Trophoblast cell (in vitro differentiated cells and primary cell): ENCODE measurements at regions not wholly inside any gene's neighbourhood (a gene's known extent, or its start where the extent isn't known, plus 50 kb on each side); places are given as distances from the start of the nearest gene placed in this dataset.

ENCODE experiments used
- DNase-seq, 2 donors: peaks; one replicate each; pipeline ENCODE4 v3.0.0-alpha.2; 2016
- H2AFZ ChIP-seq: 2 replicates; pipeline ENCODE4 v1.6.1; 2013; ENCODE audit warnings: low read length, moderate library complexity, mild to moderate bottlenecking; ENCODE audit not compliant: insufficient read depth, poor library complexity
- H2AK5ac ChIP-seq: 2 replicates; pipeline ENCODE4 v1.6.1; 2013; ENCODE audit warnings: mild to moderate bottlenecking, low read length
- H2BK120ac ChIP-seq: 2 replicates; pipeline ENCODE4 v1.6.1; 2013; ENCODE audit warnings: low read length, mild to moderate bottlenecking, moderate library complexity; ENCODE audit not compliant: insufficient read depth, poor library complexity
- H2BK12ac ChIP-seq: 2 replicates; pipeline ENCODE4 v1.6.1; 2013; ENCODE audit warnings: mild to moderate bottlenecking, low read length, moderate library complexity
- H2BK5ac ChIP-seq: 2 replicates; pipeline ENCODE4 v1.6.1; 2013; ENCODE audit warnings: low read length, low read depth, moderate library complexity, mild to moderate bottlenecking; ENCODE audit not compliant: poor library complexity
- H3K14ac ChIP-seq: 2 replicates; pipeline ENCODE4 v1.6.1; 2013; ENCODE audit warnings: mild to moderate bottlenecking, low read length
- H3K18ac ChIP-seq: 2 replicates; pipeline ENCODE4 v1.6.1; 2013; ENCODE audit warnings: mild to moderate bottlenecking, low read length
- H3K23ac ChIP-seq: 2 replicates; pipeline ENCODE4 v1.6.1; 2013; ENCODE audit warnings: low read length
- H3K27ac ChIP-seq: 2 replicates; pipeline ENCODE4 v1.5.1; 2013; ENCODE audit warnings: low read depth, mild to moderate bottlenecking, inconsistent platforms, low read length, moderate library complexity
- H3K27me3 ChIP-seq: 2 replicates; pipeline ENCODE4 v1.6.1; 2013; ENCODE audit warnings: inconsistent platforms, mild to moderate bottlenecking, low read length, moderate library complexity; ENCODE audit not compliant: insufficient read depth
- H3K36me3 ChIP-seq, 2 experiments: 1 replicate in 1 of 2; 2 replicates in 1 of 2; pipeline ENCODE4 v1.6.1; 2013; ENCODE audit warnings: low read length in 2 of 2, mild to moderate bottlenecking in 2 of 2, moderate library complexity in 1 of 2; ENCODE audit not compliant: insufficient read depth in 2 of 2, control insufficient read depth in 1 of 2
- H3K4ac ChIP-seq: 2 replicates; pipeline ENCODE4 v1.6.1; 2013; ENCODE audit warnings: low read depth, mild to moderate bottlenecking, low read length, moderate library complexity
- H3K4me1 ChIP-seq, 2 experiments: 1 replicate in 1 of 2; 2 replicates in 1 of 2; pipeline ENCODE4 v1.6.1; 2013; ENCODE audit warnings: low read length in 2 of 2, mild to moderate bottlenecking in 2 of 2, moderate library complexity in 1 of 2; ENCODE audit not compliant: insufficient read depth in 2 of 2, control insufficient read depth in 1 of 2
- H3K4me2 ChIP-seq: 2 replicates; pipeline ENCODE4 v1.6.1; 2013; ENCODE audit warnings: inconsistent platforms, mild to moderate bottlenecking, low read length, moderate library complexity
- H3K4me3 ChIP-seq: 2 replicates; pipeline ENCODE4 v1.5.1; 2013; ENCODE audit warnings: mild to moderate bottlenecking, low read depth, low read length, inconsistent platforms
- H3K79me1 ChIP-seq: one replicate; pipeline ENCODE4 v1.6.1; 2013; ENCODE audit warnings: low read length
- H3K79me2 ChIP-seq: 2 replicates; pipeline ENCODE4 v1.6.1; 2013; ENCODE audit warnings: low read length, mild to moderate bottlenecking; ENCODE audit not compliant: control insufficient read depth, insufficient read depth, poor library complexity
- H3K9ac ChIP-seq: 2 replicates; pipeline ENCODE4 v1.6.1; 2013; ENCODE audit warnings: mild to moderate bottlenecking, low read length
- H3K9me3 ChIP-seq: 2 replicates; pipeline ENCODE4 v1.6.1; 2013; ENCODE audit warnings: low read depth, mild to moderate bottlenecking, control low read depth, inconsistent platforms, low read length; ENCODE audit not compliant: insufficient read depth
- H4K12ac ChIP-seq: 2 replicates; pipeline ENCODE4 v1.6.1; 2013; ENCODE audit warnings: low read depth, mild to moderate bottlenecking, low read length, moderate library complexity
- H4K8ac ChIP-seq: 2 replicates; pipeline ENCODE4 v1.6.1; 2013; ENCODE audit warnings: low read depth, mild to moderate bottlenecking, low read length, moderate library complexity
- H4K91ac ChIP-seq: one replicate; pipeline ENCODE4 v1.6.1; 2013; ENCODE audit warnings: low read depth, mild to moderate bottlenecking, low read length, moderate library complexity
- WGBS: extraction: QIAGEN DNeasy Blood & Tissue Kit; methylation state at CpG from one replicate; pipeline ENCODE4 v1.1.7; 2013; ENCODE audit warnings: missing lambda C conversion rate; ENCODE audit not compliant: insufficient read length, insufficient coverage; ENCODE audit errors: extremely low coverage; 5-methylcytosine and 5-hydroxymethylcytosine counted together

GRCh38 chr4:132839070-132839469 lies 310.0 kb upstream of the PCDH10 start:
- no peak overlapping the region for H3K14ac ChIP-seq
- no peak overlapping the region for H2BK5ac ChIP-seq
- no peak for DNase-seq
- no peaks in the 10 kb centered on the region for H3K36me3 ChIP-seq
- H3K4me1 ChIP-seq, result no peaks in the 10 kb centered on the region
- no peak overlapping the region for H2AK5ac ChIP-seq
- no peak overlapping the region for H3K9ac ChIP-seq
- H3K79me1 ChIP-seq, result no peaks in the 10 kb centered on the region
- H3K4me2 ChIP-seq, result no peak overlapping the region
- H3K4ac ChIP-seq, result no peak overlapping the region
- no peak overlapping the region for H2BK120ac ChIP-seq
- no peak overlapping the region for H4K8ac ChIP-seq
- no peak overlapping the region for H3K27ac ChIP-seq
- H2BK12ac ChIP-seq, result no peak overlapping the region
- H3K27me3 ChIP-seq, result no peaks in the 10 kb centered on the region
- no peak overlapping the region for H3K4me3 ChIP-seq
- H4K12ac ChIP-seq, result no peak overlapping the region
- no peak overlapping the region for H3K23ac ChIP-seq
- H2AFZ ChIP-seq, result no peak overlapping the region
- no peak overlapping the region for H3K18ac ChIP-seq
- H3K9me3 ChIP-seq, result no peaks in the 10 kb centered on the region
- H4K91ac ChIP-seq, result no peak overlapping the region
- no peaks in the 10 kb centered on the region for H3K79me2 ChIP-seq

GRCh38 chr4:132859929-132860328 lies 289.2 kb upstream of the PCDH10 start:
- H3K9ac ChIP-seq, result no peak overlapping the region
- no peak overlapping the region for H2BK12ac ChIP-seq
- H2BK120ac ChIP-seq, result no peak overlapping the region
- H3K4ac ChIP-seq, result no peak overlapping the region
- H3K14ac ChIP-seq, result no peak overlapping the region
- H3K4me1 ChIP-seq, result no peaks in the 10 kb centered on the region
- H4K91ac ChIP-seq, result no peak overlapping the region
- H3K4me2 ChIP-seq, result no peak overlapping the region
- no peaks in the 10 kb centered on the region for H3K27me3 ChIP-seq
- H4K8ac ChIP-seq, result no peak overlapping the region
- no peaks in the 10 kb centered on the region for H3K9me3 ChIP-seq
- H3K18ac ChIP-seq, result no peak overlapping the region
- no peak overlapping the region for H2BK5ac ChIP-seq
- H4K12ac ChIP-seq, result no peak overlapping the region
- DNase-seq, result no peak
- H3K36me3 ChIP-seq, result no peaks in the 10 kb centered on the region
- no peak overlapping the region for H2AK5ac ChIP-seq
- no peak overlapping the region for H3K4me3 ChIP-seq
- no CpG with 5 or more reads among the region's 1 CpG for WGBS
- no peak overlapping the region for H2AFZ ChIP-seq
- no peak overlapping the region for H3K23ac ChIP-seq
- no peak overlapping the region for H3K27ac ChIP-seq
- no peaks in the 10 kb centered on the region for H3K79me2 ChIP-seq
- no peaks in the 10 kb centered on the region for H3K79me1 ChIP-seq

GRCh38 chr4:132860976-132861375 lies 288.1 kb upstream of the PCDH10 start:
- no peaks in the 10 kb centered on the region for H3K36me3 ChIP-seq
- no peak overlapping the region for H2BK5ac ChIP-seq
- H3K23ac ChIP-seq, result no peak overlapping the region
- H3K79me1 ChIP-seq, result no peaks in the 10 kb centered on the region
- no peak overlapping the region for H3K4ac ChIP-seq
- H3K9me3 ChIP-seq, result no peaks in the 10 kb centered on the region
- H3K27ac ChIP-seq, result no peak overlapping the region
- H3K14ac ChIP-seq, result no peak overlapping the region
- no peak overlapping the region for H3K4me3 ChIP-seq
- H4K8ac ChIP-seq, result no peak overlapping the region
- DNase-seq, result peak in 1 of 2 donors; percentile 62
- no peak overlapping the region for H2BK120ac ChIP-seq
- H2AFZ ChIP-seq, result no peak overlapping the region
- no peaks in the 10 kb centered on the region for H3K4me1 ChIP-seq
- H3K9ac ChIP-seq, result no peak overlapping the region
- H4K91ac ChIP-seq, result no peak overlapping the region
- no peak overlapping the region for H3K18ac ChIP-seq
- no peak overlapping the region for H2AK5ac ChIP-seq
- H3K27me3 ChIP-seq, result no peaks in the 10 kb centered on the region
- H3K79me2 ChIP-seq, result no peaks in the 10 kb centered on the region
- no peak overlapping the region for H3K4me2 ChIP-seq
- no peak overlapping the region for H4K12ac ChIP-seq
- no peak overlapping the region for H2BK12ac ChIP-seq

- Histone ChIP-seq H2AK5ac (no peak overlapping the region), H3K4ac (no peak overlapping the region), H3K4me2 (no peak overlapping the region), H3K4me1 (no peaks in the 10 kb centered on the region), H4K12ac (no peak overlapping the region), H3K27ac (no peak overlapping the region), H3K79me1 (no peaks in the 10 kb centered on the region), H3K14ac (no peak overlapping the region), H4K8ac (no peak overlapping the region), H2BK5ac (no peak overlapping the region), H3K27me3 (no peaks in the 10 kb centered on the region), H4K91ac (no peak overlapping the region), H3K79me2 (no peaks in the 10 kb centered on the region), H3K9ac (no peak overlapping the region), H3K18ac (no peak overlapping the region), H3K36me3 (no peaks in the 10 kb centered on the region), H3K23ac (no peak overlapping the region), H2AFZ (no peak overlapping the region), H2BK120ac (no peak overlapping the region), H3K4me3 (no peak overlapping the region), H2BK12ac (no peak overlapping the region), H3K9me3 (no peaks in the 10 kb centered on the region)
- no CpG with 5 or more reads among the region's 1 CpG for WGBS
- no peak for DNase-seq
These were observed 285.5 kb upstream of the PCDH10 start for GRCh38 chr4:132863619-132864018.

GRCh38 chr4:132865458-132865857 lies 283.6 kb upstream of the PCDH10 start:
- Histone ChIP-seq H2AFZ (no peak overlapping the region), H3K36me3 (no peaks in the 10 kb centered on the region), H3K4me1 (no peaks in the 10 kb centered on the region), H3K9ac (no peak overlapping the region), H2BK12ac (no peak overlapping the region), H4K91ac (no peak overlapping the region), H3K23ac (no peak overlapping the region), H2AK5ac (no peak overlapping the region), H2BK120ac (no peak overlapping the region), H3K14ac (no peak overlapping the region), H3K27ac (no peak overlapping the region), H2BK5ac (no peak overlapping the region), H3K4me2 (no peak overlapping the region), H3K79me2 (no peaks in the 10 kb centered on the region), H3K27me3 (no peaks in the 10 kb centered on the region), H3K79me1 (no peaks in the 10 kb centered on the region), H3K18ac (no peak overlapping the region), H3K4ac (no peak overlapping the region), H3K9me3 (no peaks in the 10 kb centered on the region), H4K12ac (no peak overlapping the region), H4K8ac (no peak overlapping the region), H3K4me3 (no peak overlapping the region)
- peak in 1 of 2 donors; percentile 36 for DNase-seq
- no CpG with 5 or more reads among the region's 1 CpG for WGBS
